ENCODE measurements at regions not wholly inside any gene's neighbourhood (a gene's known extent, or its start where the extent isn't known, plus 50 kb on each side); places are given as distances from the start of the nearest gene placed in this dataset.

- DNase-seq (ENCODE audit: low spot score), result no peak
- no peaks in the 10 kb centered on the region for H3K27me3 ChIP-seq
- H3K9me3 ChIP-seq (ENCODE audit: low read depth), result no peaks in the 10 kb centered on the region
- H4K20me1 ChIP-seq (ENCODE audit: insufficient read depth, poor library complexity, severe bottlenecking), result no peaks in the 10 kb centered on the region
- H3K27ac ChIP-seq, result peak overlapping the region; percentile 83
- no peak overlapping the region for H2AFZ ChIP-seq
- no peak overlapping the region for H3K4me3 ChIP-seq
- H3K36me3 ChIP-seq (replicated peaks; ENCODE audit: insufficient read depth, low read depth), result no peaks in the 10 kb centered on the region
- 78% methylated on average over 4 of the region's 4 CpGs for WGBS (ENCODE audit: low lambda C conversion rate, missing lambda C conversion rate)
- TF ChIP-seq CTCF (IDR thresholded peaks at IDR 0.05; ENCODE audit: poor library complexity) (no peak), EZH2 (IDR thresholded peaks at IDR 0.05; ENCODE audit: borderline replicate concordance) (no peak), EZH2phosphoT487 (IDR thresholded peaks at IDR 0.05; ENCODE audit: low read depth, severe bottlenecking, unreplicated experiment) (no peak)
- no peaks in the 10 kb centered on the region for H3K9me2 ChIP-seq (replicated peaks; ENCODE audit: insufficient read depth)
- H3K79me2 ChIP-seq, result no peaks in the 10 kb centered on the region
- peaks cover 56% of the 10 kb centered on the region for H3K4me1 ChIP-seq (ENCODE audit: insufficient read depth)
- H3K4me2 ChIP-seq, result no peak overlapping the region
These were observed 194.4 kb upstream of the GPR12 start for GRCh38 chr13:26954976-26955375.

- H3K36me3 ChIP-seq (replicated peaks; ENCODE audit: insufficient read depth, low read depth), result no peaks in the 10 kb centered on the region
- no peak overlapping the region for H3K4me3 ChIP-seq
- no peaks in the 10 kb centered on the region for H3K79me2 ChIP-seq
- no peak for DNase-seq (ENCODE audit: low spot score)
- TF ChIP-seq CTCF (IDR thresholded peaks at IDR 0.05; ENCODE audit: poor library complexity) (no peak), EZH2phosphoT487 (IDR thresholded peaks at IDR 0.05; ENCODE audit: low read depth, severe bottlenecking, unreplicated experiment) (no peak), EZH2 (IDR thresholded peaks at IDR 0.05; ENCODE audit: borderline replicate concordance) (no peak)
- no peaks in the 10 kb centered on the region for H3K9me3 ChIP-seq (ENCODE audit: low read depth)
- H2AFZ ChIP-seq, result no peak overlapping the region
- no peaks in the 10 kb centered on the region for H3K27me3 ChIP-seq
- H3K9me2 ChIP-seq (replicated peaks; ENCODE audit: insufficient read depth), result no peaks in the 10 kb centered on the region
- H4K20me1 ChIP-seq (ENCODE audit: insufficient read depth, poor library complexity, severe bottlenecking), result no peaks in the 10 kb centered on the region
- no peak overlapping the region for H3K4me2 ChIP-seq
- 64% methylated on average over 5 of the region's 5 CpGs for WGBS (ENCODE audit: low lambda C conversion rate, missing lambda C conversion rate)
- peaks cover 49% of the 10 kb centered on the region for H3K4me1 ChIP-seq (ENCODE audit: insufficient read depth)
- H3K27ac ChIP-seq, result peak overlapping the region; percentile 95
These were observed 192.7 kb upstream of the GPR12 start for GRCh38 chr13:26953291-26953690.

GRCh38 chr13:26952551-26953143 lies 192.1 kb upstream of the GPR12 start:
- 91% methylated on average over 12 of the region's 12 CpGs for WGBS (ENCODE audit: low lambda C conversion rate, missing lambda C conversion rate)
- Histone ChIP-seq H3K4me2 (no peak overlapping the region), H4K20me1 (ENCODE audit: insufficient read depth, poor library complexity, severe bottlenecking) (no peaks in the 10 kb centered on the region), H3K36me3 (replicated peaks; ENCODE audit: insufficient read depth, low read depth) (no peaks in the 10 kb centered on the region), H3K27me3 (no peaks in the 10 kb centered on the region), H3K9me3 (ENCODE audit: low read depth) (no peaks in the 10 kb centered on the region), H2AFZ (no peak overlapping the region), H3K4me1 (ENCODE audit: insufficient read depth) (peaks cover 45% of the 10 kb centered on the region), H3K79me2 (no peaks in the 10 kb centered on the region), H3K27ac (peak overlapping the region; percentile 95), H3K9me2 (replicated peaks; ENCODE audit: insufficient read depth) (no peaks in the 10 kb centered on the region), H3K4me3 (no peak overlapping the region)
- DNase-seq (ENCODE audit: low spot score), result no peak
- TF ChIP-seq EZH2phosphoT487 (IDR thresholded peaks at IDR 0.05; ENCODE audit: low read depth, severe bottlenecking, unreplicated experiment), result no peak
- TF ChIP-seq CTCF (IDR thresholded peaks at IDR 0.05; ENCODE audit: poor library complexity), result no peak
- TF ChIP-seq EZH2 (IDR thresholded peaks at IDR 0.05; ENCODE audit: borderline replicate concordance), result no peak
